GM23338 (cell line): ENCODE measurements at regions not wholly inside any gene's neighbourhood (a gene's known extent, or its start where the extent isn't known, plus 50 kb on each side); places are given as distances from the start of the nearest gene placed in this dataset.

Experiments
- ATAC-seq: fragments of 200-7000 bp; cut with Tn5 transposase; 3 replicates; pipeline ENCODE4 v1.9.1; 2020
- DNase-seq: peaks from one replicate; pipeline ENCODE4 v3.0.0-alpha.2; 2015; ENCODE audit warnings: low spot score
- H2AFZ ChIP-seq: fragments of 200-600 bp; sonication (generic); 2 replicates; pipeline ENCODE4 v1.8.0; 2016; ENCODE audit warnings: antibody characterized with exemption, mild to moderate bottlenecking, moderate library complexity
- H3F3A ChIP-seq: fragments of 200-600 bp; sonication (generic); replicated peaks from 2 replicates; pipeline ENCODE4 v1.8.0; 2017; ENCODE audit warnings: antibody characterized with exemption, mixed run types, low read depth
- H3K27ac ChIP-seq: fragments of 200-600 bp; sonication (generic); 2 replicates; pipeline ENCODE4 v1.6.1; 2016; ENCODE audit warnings: low read depth
- H3K27me3 ChIP-seq: fragments of 200-600 bp; sonication (generic); 2 replicates; pipeline ENCODE4 v1.8.0; 2016; ENCODE audit warnings: mild to moderate bottlenecking, mixed run types, moderate library complexity; ENCODE audit not compliant: insufficient read depth
- H3K36me3 ChIP-seq: fragments of 200-600 bp; sonication (generic); 2 replicates; pipeline ENCODE4 v1.8.0; 2016; ENCODE audit warnings: mild to moderate bottlenecking; ENCODE audit not compliant: insufficient read depth
- H3K4me1 ChIP-seq: fragments of 200-600 bp; sonication (generic); 2 replicates; pipeline ENCODE4 v1.8.0; 2016; ENCODE audit warnings: mild to moderate bottlenecking, moderate library complexity; ENCODE audit not compliant: insufficient read depth
- H3K4me2 ChIP-seq: fragments of 200-600 bp; sonication (generic); 2 replicates; pipeline ENCODE4 v1.7.1; 2017; ENCODE audit warnings: mixed run types
- H3K4me3 ChIP-seq: fragments of 200-600 bp; sonication (generic); 2 replicates; pipeline ENCODE4 v1.6.1; 2016; ENCODE audit warnings: mixed run types
- H3K79me2 ChIP-seq: fragments of 200-600 bp; sonication (generic); replicated peaks from 2 replicates; pipeline ENCODE4 v1.8.0; 2017; ENCODE audit warnings: mild to moderate bottlenecking; ENCODE audit not compliant: insufficient read depth
- H3K9me2 ChIP-seq: fragments of 200-600 bp; sonication (generic); 2 replicates; pipeline ENCODE4 v1.8.0; 2017; ENCODE audit not compliant: insufficient read depth
- H4K20me1 ChIP-seq: fragments of 200-600 bp; sonication (generic); replicated peaks from 2 replicates; pipeline ENCODE4 v1.8.0; 2017; ENCODE audit warnings: mild to moderate bottlenecking; ENCODE audit not compliant: insufficient read depth
- H3K27ac Mint-ChIP-seq: 2 replicates; pipeline ENCODE4 v1.8.0; 2020; ENCODE audit warnings: inconsistent platforms, mild to moderate bottlenecking, moderate library complexity, mixed read lengths
- H3K27me3 Mint-ChIP-seq: 3 replicates; pipeline ENCODE4 v1.8.0; 2022; ENCODE audit warnings: low read depth, mild to moderate bottlenecking, moderate library complexity, mixed read lengths, inconsistent platforms; ENCODE audit not compliant: insufficient read depth, poor library complexity
- H3K36me3 Mint-ChIP-seq: 3 replicates; pipeline ENCODE4 v1.8.0; 2021; ENCODE audit warnings: low read depth, mild to moderate bottlenecking, inconsistent platforms, moderate library complexity, mixed read lengths
- H3K4me1 Mint-ChIP-seq: 3 replicates; pipeline ENCODE4 v1.8.0; 2020; ENCODE audit warnings: mild to moderate bottlenecking, inconsistent platforms, mixed read lengths
- H3K4me3 Mint-ChIP-seq: 3 replicates; pipeline ENCODE4 v1.8.0; 2021; ENCODE audit warnings: moderate library complexity, mild to moderate bottlenecking, inconsistent platforms, mixed read lengths
- H3K9me3 Mint-ChIP-seq: 3 replicates; pipeline ENCODE4 v1.8.0; 2020; ENCODE audit warnings: moderate library complexity, mild to moderate bottlenecking, inconsistent platforms, mixed read lengths
- CREB1 ChIP-seq: fragments of 250-450 bp; sonication (Bioruptor Pico); IDR thresholded peaks from 2 replicates; pipeline ENCODE4 v1.5.0; 2020; ENCODE audit warnings: low read depth, mild to moderate bottlenecking, moderate library complexity
- ZNF462 ChIP-seq: fragments of 250-450 bp; sonication (Bioruptor Pico); IDR thresholded peaks from 2 replicates; pipeline ENCODE4 v1.5.0; 2020; ENCODE audit warnings: mild to moderate bottlenecking, moderate library complexity
- TF ChIP-seq, protein P1 (sequence below): IDR thresholded peaks from 2 replicates; pipeline ENCODE4 v1.6.1; 2016; ENCODE audit warnings: antibody characterized with exemption
- TF ChIP-seq, protein P2 (sequence below), 2 experiments: fragments of 200-600 bp in 1 of 2; sonication (generic) in 1 of 2; conservative IDR thresholded peaks; 2 replicates each; pipeline versions ENCODE4 v1.5.1 to v1.6.1; 2016 to 2017; ENCODE audit warnings: antibody characterized with exemption in 2 of 2, low read depth in 2 of 2, mild to moderate bottlenecking in 2 of 2, moderate library complexity in 1 of 2

DNA sequence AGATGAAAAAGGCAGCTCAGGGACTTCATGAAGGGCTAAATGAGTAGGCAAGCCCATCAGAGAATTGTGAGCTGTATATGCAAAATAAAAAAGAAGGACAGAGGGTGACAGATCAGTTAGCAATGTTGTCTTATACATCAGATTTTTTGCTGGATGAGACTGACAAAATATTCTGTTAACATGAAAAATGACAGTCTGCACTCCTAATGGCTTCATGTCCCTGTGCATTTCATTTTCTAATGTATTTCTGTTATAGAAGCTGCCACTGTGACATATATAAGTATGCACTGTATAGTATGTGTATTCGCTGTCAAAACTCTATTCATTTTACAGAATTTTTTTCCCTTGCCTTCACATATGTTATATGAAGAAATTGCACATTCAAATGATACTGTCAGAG, 559.5 kb downstream of the DMRTA1 start (continued):
- TF ChIP-seq ZNF462 (CRISPR knock-in tag): no peak
- TF ChIP-seq, protein P1, sequence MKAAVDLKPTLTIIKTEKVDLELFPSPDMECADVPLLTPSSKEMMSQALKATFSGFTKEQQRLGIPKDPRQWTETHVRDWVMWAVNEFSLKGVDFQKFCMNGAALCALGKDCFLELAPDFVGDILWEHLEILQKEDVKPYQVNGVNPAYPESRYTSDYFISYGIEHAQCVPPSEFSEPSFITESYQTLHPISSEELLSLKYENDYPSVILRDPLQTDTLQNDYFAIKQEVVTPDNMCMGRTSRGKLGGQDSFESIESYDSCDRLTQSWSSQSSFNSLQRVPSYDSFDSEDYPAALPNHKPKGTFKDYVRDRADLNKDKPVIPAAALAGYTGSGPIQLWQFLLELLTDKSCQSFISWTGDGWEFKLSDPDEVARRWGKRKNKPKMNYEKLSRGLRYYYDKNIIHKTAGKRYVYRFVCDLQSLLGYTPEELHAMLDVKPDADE: no peak
- TF ChIP-seq, protein P2, sequence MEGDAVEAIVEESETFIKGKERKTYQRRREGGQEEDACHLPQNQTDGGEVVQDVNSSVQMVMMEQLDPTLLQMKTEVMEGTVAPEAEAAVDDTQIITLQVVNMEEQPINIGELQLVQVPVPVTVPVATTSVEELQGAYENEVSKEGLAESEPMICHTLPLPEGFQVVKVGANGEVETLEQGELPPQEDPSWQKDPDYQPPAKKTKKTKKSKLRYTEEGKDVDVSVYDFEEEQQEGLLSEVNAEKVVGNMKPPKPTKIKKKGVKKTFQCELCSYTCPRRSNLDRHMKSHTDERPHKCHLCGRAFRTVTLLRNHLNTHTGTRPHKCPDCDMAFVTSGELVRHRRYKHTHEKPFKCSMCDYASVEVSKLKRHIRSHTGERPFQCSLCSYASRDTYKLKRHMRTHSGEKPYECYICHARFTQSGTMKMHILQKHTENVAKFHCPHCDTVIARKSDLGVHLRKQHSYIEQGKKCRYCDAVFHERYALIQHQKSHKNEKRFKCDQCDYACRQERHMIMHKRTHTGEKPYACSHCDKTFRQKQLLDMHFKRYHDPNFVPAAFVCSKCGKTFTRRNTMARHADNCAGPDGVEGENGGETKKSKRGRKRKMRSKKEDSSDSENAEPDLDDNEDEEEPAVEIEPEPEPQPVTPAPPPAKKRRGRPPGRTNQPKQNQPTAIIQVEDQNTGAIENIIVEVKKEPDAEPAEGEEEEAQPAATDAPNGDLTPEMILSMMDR (conservative IDR thresholded peaks at IDR 0.05; ENCODE audit: low read depth in 2 of 2): no peak

DNA sequence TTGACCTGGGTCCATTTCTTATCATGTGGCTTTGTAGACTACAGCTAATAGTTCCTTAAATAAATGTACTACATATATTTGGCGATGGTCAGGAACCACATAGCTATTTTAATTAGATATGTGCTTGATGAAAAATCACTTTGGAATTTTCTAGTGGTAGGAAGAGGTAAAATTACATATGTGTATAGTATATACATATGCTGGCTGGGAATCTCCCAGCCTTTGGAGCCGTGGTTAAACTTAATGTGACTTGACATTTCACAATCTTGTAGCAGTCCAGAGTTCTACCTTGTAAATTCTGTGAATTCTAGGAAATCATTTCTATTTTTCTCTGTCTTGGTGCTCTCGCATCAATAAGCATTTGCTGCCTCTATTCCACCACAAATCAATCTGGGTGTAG, 565.0 kb downstream of the DMRTA1 start:
- H3K27ac ChIP-seq: no peak overlapping the region
- DNase-seq: no peak
- no peaks in the 10 kb centered on the region for H4K20me1 ChIP-seq

More for the DNA sequence above, 565.0 kb downstream of the DMRTA1 start:
- H3K4me1 Mint-ChIP-seq: no peaks in the 10 kb centered on the region
- no peak for ATAC-seq
- no peak overlapping the region for H3K4me2 ChIP-seq
- no peak overlapping the region for H3K4me3 Mint-ChIP-seq
- H3K9me3 Mint-ChIP-seq: no peaks in the 10 kb centered on the region
- no peaks in the 10 kb centered on the region for H3K9me2 ChIP-seq
- H3K27me3 Mint-ChIP-seq: no peaks in the 10 kb centered on the region
- H3K27ac Mint-ChIP-seq: no peak overlapping the region
- no peaks in the 10 kb centered on the region for H3F3A ChIP-seq
- no peaks in the 10 kb centered on the region for H3K36me3 ChIP-seq
- no peak overlapping the region for H2AFZ ChIP-seq
- H3K4me1 ChIP-seq: no peaks in the 10 kb centered on the region
- H3K79me2 ChIP-seq: no peaks in the 10 kb centered on the region
- no peak overlapping the region for H3K4me3 ChIP-seq
- no peaks in the 10 kb centered on the region for H3K36me3 Mint-ChIP-seq
- TF ChIP-seq CREB1 (CRISPR knock-in tag): no peak
- no peaks in the 10 kb centered on the region for H3K27me3 ChIP-seq
